ENCODE measurements at regions not wholly inside any gene's neighbourhood (a gene's known extent, or its start where the extent isn't known, plus 50 kb on each side); places are given as distances from the start of the nearest gene placed in this dataset.

DNA sequence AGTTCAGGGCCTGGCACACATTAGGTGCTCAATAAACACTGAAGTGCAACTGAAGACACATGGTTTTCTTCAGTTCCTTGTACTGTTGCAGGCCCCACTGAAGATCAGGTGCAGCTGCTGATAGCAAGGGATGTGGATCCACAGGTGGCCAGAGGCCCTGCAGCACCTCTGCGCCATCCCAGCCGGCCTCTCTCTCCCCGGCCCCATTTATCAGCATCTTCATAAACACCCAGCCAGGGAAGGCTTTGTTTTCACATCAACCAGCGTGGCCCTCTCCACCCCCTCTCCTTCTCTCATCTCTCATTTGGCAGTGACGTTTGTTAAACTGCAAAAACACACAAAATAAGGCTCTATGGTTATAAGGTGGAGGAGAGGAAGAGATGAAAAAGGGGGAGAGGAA, 528.8 kb downstream of the BUD13 start:
- H3K4me3 Mint-ChIP-seq, result no peak overlapping the region
- H3K36me3 ChIP-seq (ENCODE audit: insufficient read depth), result no peaks in the 10 kb centered on the region
- no peaks in the 10 kb centered on the region for H3K27me3 ChIP-seq (ENCODE audit: insufficient read depth)
- H3K9me2 ChIP-seq (ENCODE audit: insufficient read depth), result no peaks in the 10 kb centered on the region
- H3K79me2 ChIP-seq (replicated peaks; ENCODE audit: insufficient read depth), result no peaks in the 10 kb centered on the region
- 0 out of 2 replicates have a peak overlapping the region, but pooled peaks have one; percentile 23 for H3K4me2 ChIP-seq
- H3K27me3 Mint-ChIP-seq (ENCODE audit: insufficient read depth, low read depth, poor library complexity), result peaks cover 6% of the 10 kb centered on the region
- no peaks in the 10 kb centered on the region; the same call in 2 of the 3 replicates for H3K9me3 Mint-ChIP-seq
- no peak overlapping the region for H3K27ac ChIP-seq (ENCODE audit: low read depth)
- H3F3A ChIP-seq (replicated peaks; ENCODE audit: low read depth), result no peaks in the 10 kb centered on the region
- no peaks in the 10 kb centered on the region for H3K36me3 Mint-ChIP-seq (ENCODE audit: low read depth)
- TF ChIP-seq, protein P1, sequence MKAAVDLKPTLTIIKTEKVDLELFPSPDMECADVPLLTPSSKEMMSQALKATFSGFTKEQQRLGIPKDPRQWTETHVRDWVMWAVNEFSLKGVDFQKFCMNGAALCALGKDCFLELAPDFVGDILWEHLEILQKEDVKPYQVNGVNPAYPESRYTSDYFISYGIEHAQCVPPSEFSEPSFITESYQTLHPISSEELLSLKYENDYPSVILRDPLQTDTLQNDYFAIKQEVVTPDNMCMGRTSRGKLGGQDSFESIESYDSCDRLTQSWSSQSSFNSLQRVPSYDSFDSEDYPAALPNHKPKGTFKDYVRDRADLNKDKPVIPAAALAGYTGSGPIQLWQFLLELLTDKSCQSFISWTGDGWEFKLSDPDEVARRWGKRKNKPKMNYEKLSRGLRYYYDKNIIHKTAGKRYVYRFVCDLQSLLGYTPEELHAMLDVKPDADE (IDR thresholded peaks at IDR 0.05), result no peak
- TF ChIP-seq, protein P2, sequence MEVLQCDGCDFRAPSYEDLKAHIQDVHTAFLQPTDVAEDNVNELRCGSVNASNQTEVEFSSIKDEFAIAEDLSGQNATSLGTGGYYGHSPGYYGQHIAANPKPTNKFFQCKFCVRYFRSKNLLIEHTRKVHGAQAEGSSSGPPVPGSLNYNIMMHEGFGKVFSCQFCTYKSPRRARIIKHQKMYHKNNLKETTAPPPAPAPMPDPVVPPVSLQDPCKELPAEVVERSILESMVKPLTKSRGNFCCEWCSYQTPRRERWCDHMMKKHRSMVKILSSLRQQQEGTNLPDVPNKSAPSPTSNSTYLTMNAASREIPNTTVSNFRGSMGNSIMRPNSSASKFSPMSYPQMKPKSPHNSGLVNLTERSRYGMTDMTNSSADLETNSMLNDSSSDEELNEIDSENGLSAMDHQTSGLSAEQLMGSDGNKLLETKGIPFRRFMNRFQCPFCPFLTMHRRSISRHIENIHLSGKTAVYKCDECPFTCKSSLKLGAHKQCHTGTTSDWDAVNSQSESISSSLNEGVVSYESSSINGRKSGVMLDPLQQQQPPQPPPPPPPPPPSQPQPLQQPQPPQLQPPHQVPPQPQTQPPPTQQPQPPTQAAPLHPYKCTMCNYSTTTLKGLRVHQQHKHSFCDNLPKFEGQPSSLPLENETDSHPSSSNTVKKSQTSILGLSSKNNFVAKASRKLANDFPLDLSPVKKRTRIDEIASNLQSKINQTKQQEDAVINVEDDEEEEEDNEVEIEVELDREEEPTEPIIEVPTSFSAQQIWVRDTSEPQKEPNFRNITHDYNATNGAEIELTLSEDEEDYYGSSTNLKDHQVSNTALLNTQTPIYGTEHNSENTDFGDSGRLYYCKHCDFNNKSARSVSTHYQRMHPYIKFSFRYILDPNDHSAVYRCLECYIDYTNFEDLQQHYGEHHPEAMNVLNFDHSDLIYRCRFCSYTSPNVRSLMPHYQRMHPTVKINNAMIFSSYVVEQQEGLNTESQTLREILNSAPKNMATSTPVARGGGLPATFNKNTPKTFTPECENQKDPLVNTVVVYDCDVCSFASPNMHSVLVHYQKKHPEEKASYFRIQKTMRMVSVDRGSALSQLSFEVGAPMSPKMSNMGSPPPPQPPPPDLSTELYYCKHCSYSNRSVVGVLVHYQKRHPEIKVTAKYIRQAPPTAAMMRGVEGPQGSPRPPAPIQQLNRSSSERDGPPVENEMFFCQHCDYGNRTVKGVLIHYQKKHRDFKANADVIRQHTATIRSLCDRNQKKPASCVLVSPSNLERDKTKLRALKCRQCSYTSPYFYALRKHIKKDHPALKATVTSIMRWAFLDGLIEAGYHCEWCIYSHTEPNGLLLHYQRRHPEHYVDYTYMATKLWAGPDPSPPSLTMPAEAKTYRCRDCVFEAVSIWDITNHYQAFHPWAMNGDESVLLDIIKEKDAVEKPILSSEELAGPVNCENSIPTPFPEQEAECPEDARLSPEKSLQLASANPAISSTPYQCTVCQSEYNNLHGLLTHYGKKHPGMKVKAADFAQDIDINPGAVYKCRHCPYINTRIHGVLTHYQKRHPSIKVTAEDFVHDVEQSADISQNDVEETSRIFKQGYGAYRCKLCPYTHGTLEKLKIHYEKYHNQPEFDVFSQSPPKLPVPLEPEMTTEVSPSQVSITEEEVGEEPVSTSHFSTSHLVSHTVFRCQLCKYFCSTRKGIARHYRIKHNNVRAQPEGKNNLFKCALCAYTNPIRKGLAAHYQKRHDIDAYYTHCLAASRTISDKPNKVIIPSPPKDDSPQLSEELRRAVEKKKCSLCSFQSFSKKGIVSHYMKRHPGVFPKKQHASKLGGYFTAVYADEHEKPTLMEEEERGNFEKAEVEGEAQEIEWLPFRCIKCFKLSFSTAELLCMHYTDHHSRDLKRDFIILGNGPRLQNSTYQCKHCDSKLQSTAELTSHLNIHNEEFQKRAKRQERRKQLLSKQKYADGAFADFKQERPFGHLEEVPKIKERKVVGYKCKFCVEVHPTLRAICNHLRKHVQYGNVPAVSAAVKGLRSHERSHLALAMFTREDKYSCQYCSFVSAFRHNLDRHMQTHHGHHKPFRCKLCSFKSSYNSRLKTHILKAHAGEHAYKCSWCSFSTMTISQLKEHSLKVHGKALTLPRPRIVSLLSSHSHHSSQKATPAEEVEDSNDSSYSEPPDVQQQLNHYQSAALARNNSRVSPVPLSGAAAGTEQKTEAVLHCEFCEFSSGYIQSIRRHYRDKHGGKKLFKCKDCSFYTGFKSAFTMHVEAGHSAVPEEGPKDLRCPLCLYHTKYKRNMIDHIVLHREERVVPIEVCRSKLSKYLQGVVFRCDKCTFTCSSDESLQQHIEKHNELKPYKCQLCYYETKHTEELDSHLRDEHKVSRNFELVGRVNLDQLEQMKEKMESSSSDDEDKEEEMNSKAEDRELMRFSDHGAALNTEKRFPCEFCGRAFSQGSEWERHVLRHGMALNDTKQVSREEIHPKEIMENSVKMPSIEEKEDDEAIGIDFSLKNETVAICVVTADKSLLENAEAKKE (CRISPR knock-in tag; IDR thresholded peaks at IDR 0.05), result no peak
- TF ChIP-seq, protein P3, sequence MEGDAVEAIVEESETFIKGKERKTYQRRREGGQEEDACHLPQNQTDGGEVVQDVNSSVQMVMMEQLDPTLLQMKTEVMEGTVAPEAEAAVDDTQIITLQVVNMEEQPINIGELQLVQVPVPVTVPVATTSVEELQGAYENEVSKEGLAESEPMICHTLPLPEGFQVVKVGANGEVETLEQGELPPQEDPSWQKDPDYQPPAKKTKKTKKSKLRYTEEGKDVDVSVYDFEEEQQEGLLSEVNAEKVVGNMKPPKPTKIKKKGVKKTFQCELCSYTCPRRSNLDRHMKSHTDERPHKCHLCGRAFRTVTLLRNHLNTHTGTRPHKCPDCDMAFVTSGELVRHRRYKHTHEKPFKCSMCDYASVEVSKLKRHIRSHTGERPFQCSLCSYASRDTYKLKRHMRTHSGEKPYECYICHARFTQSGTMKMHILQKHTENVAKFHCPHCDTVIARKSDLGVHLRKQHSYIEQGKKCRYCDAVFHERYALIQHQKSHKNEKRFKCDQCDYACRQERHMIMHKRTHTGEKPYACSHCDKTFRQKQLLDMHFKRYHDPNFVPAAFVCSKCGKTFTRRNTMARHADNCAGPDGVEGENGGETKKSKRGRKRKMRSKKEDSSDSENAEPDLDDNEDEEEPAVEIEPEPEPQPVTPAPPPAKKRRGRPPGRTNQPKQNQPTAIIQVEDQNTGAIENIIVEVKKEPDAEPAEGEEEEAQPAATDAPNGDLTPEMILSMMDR (conservative IDR thresholded peaks at IDR 0.05; ENCODE audit: low read depth in 2 of 2), result no peak
- TF ChIP-seq EZH2phosphoT487 (IDR thresholded peaks at IDR 0.05; ENCODE audit: unreplicated experiment) (no peak), POLR2AphosphoS5 (IDR thresholded peaks at IDR 0.05; ENCODE audit: low read depth) (no peak), ZNF331 (CRISPR knock-in tag; IDR thresholded peaks at IDR 0.05; ENCODE audit: low read depth) (no peak), STAT1 (IDR thresholded peaks at IDR 0.05; ENCODE audit: unreplicated experiment) (no peak), EZH2 (IDR thresholded peaks at IDR 0.05; ENCODE audit: low read depth, unreplicated experiment) (no peak), JUNB (IDR thresholded peaks at IDR 0.05; ENCODE audit: unreplicated experiment) (no peak)
- H3K4me3 ChIP-seq, result no peak overlapping the region
- peaks cover 12% of the 10 kb centered on the region for H3K4me1 Mint-ChIP-seq
- no peak overlapping the region for H3K27ac Mint-ChIP-seq
- DNase-seq (ENCODE audit: low spot score), result no peak
- H3K4me1 ChIP-seq (ENCODE audit: insufficient read depth), result peaks cover 13% of the 10 kb centered on the region; the same call in 1 of the 2 replicates
- no peak overlapping the region for H2AFZ ChIP-seq
- ATAC-seq, result peak; percentile 70
- no peaks in the 10 kb centered on the region for H4K20me1 ChIP-seq (replicated peaks; ENCODE audit: insufficient read depth)
